MCF 10A (cell line): ENCODE measurements at regions not wholly inside any gene's neighbourhood (a gene's known extent, or its start where the extent isn't known, plus 50 kb on each side); places are given as distances from the start of the nearest gene placed in this dataset.

Experiments used
- BruUV-seq: library from RNA; stranded (reverse); fragments of 400-500 nt; replicated peaks from 2 replicates; lab custom pipeline; 2021; lab: Mats Ljungman, UMichigan
- CTCF ChIA-PET: fragments of 300-600 bp; sonication (Branson Sonifier 250); formaldehyde crosslinking; extraction: SDS; loops from one replicate; lab custom pipeline; 2021; ENCODE audit warnings: antibody characterized with exemption, inconsistent platforms; lab: Yijun Ruan, JAX
- POLR2A ChIA-PET: fragments of 300-600, 350-650 bp; sonication (Branson Sonifier 250); formaldehyde crosslinking; extraction: SDS; loops from one replicate; lab custom pipeline; 2020; ENCODE audit warnings: antibody characterized with exemption, inconsistent platforms; lab: Yijun Ruan, JAX
- DNase-seq: peaks from one replicate; pipeline ENCODE4 v3.0.0-alpha.2; 2018; ENCODE audit not compliant: unreplicated experiment
- H3K27ac Mint-ChIP-seq: one replicate; pipeline ENCODE4 v1.8.0; 2022; ENCODE audit warnings: mild to moderate bottlenecking, low read depth, mixed read lengths; ENCODE audit not compliant: unreplicated experiment
- H3K27me3 Mint-ChIP-seq: one replicate; pipeline ENCODE4 v1.8.0; 2022; ENCODE audit warnings: mixed read lengths; ENCODE audit not compliant: insufficient read depth, unreplicated experiment
- H3K36me3 Mint-ChIP-seq: one replicate; pipeline ENCODE4 v1.8.0; 2022; ENCODE audit warnings: mild to moderate bottlenecking, moderate library complexity, mixed read lengths; ENCODE audit not compliant: insufficient read depth, unreplicated experiment
- H3K4me1 Mint-ChIP-seq: one replicate; pipeline ENCODE4 v1.8.0; 2022; ENCODE audit warnings: mixed read lengths; ENCODE audit not compliant: insufficient read depth, unreplicated experiment
- H3K4me3 Mint-ChIP-seq: one replicate; pipeline ENCODE4 v1.8.0; 2022; ENCODE audit warnings: mild to moderate bottlenecking, moderate library complexity, mixed read lengths; ENCODE audit not compliant: unreplicated experiment
- H3K9me3 Mint-ChIP-seq: one replicate; pipeline ENCODE4 v1.8.0; 2022; ENCODE audit warnings: mixed read lengths; ENCODE audit not compliant: unreplicated experiment
- CTCF ChIP-seq: fragments of 200-600 bp; IDR thresholded peaks from one replicate; pipeline ENCODE4 v1.8.0; 2022; ENCODE audit warnings: antibody characterized with exemption, mild to moderate bottlenecking; ENCODE audit not compliant: unreplicated experiment
- intact Hi-C: fragments of 100-400 bp; cut with micrococcal nuclease; formaldehyde crosslinking; loops from 2 replicates; pipeline ENCODE4 v1.14.1; 2022

GRCh38 chr4:45621971-45622370 lies 501.9 kb downstream of the GABRG1 start:
- POLR2A ChIA-PET: interaction anchor here (0.6 kb wide), 1 partner anchor 42 kb away, joined by 3 read pairs; no protein-coding TSS in a partner anchor

GRCh38 chr4:45620808-45621207 lies 503.0 kb downstream of the GABRG1 start:
- ChIA-PET POLR2A (no interaction called here), CTCF (interaction anchor here (0.7 to 1.6 kb wide), 2 partner anchors 10 to 167 kb away, joined by 3 to 4 read pairs; no protein-coding TSS in a partner anchor)
- H3K27ac Mint-ChIP-seq: no peak overlapping the region
- TF ChIP-seq CTCF: no peak
- H3K27me3 Mint-ChIP-seq: no peaks in the 10 kb centered on the region
- intact Hi-C loops: no loop called here
- H3K4me1 Mint-ChIP-seq: no peaks in the 10 kb centered on the region
- BruUV-seq: no TSS peak
- H3K4me3 Mint-ChIP-seq: no peak overlapping the region
- peaks cover 7% of the 10 kb centered on the region for H3K36me3 Mint-ChIP-seq
- no peak for DNase-seq
- H3K9me3 Mint-ChIP-seq: no peaks in the 10 kb centered on the region

More at GRCh38 chr4:45621971-45622370, 501.9 kb downstream of the GABRG1 start:
- H3K36me3 Mint-ChIP-seq: peaks cover 7% of the 10 kb centered on the region
- DNase-seq: peak; percentile 75
- no peak overlapping the region for H3K27ac Mint-ChIP-seq
- no peaks in the 10 kb centered on the region for H3K4me1 Mint-ChIP-seq
- intact Hi-C loops: no loop called here
- BruUV-seq: no TSS peak
- TF ChIP-seq CTCF: no peak
- CTCF ChIA-PET: interaction anchor here (0.7 to 1.6 kb wide), 3 partner anchors 21 to 168 kb away, joined by 3 to 4 read pairs (median 4); no protein-coding TSS in a partner anchor
- H3K9me3 Mint-ChIP-seq: no peaks in the 10 kb centered on the region
- H3K4me3 Mint-ChIP-seq: no peak overlapping the region
- no peaks in the 10 kb centered on the region for H3K27me3 Mint-ChIP-seq

- H3K27me3 Mint-ChIP-seq: no peaks in the 10 kb centered on the region
- H3K36me3 Mint-ChIP-seq: no peaks in the 10 kb centered on the region
- intact Hi-C loops: no loop called here
- no TSS peak for BruUV-seq
- no peaks in the 10 kb centered on the region for H3K9me3 Mint-ChIP-seq
- H3K4me1 Mint-ChIP-seq: no peaks in the 10 kb centered on the region
- CTCF ChIA-PET: interaction anchor here (0.6 kb wide), 1 partner anchor 159 kb away, joined by 3 read pairs; no protein-coding TSS in a partner anchor
- no peak overlapping the region for H3K27ac Mint-ChIP-seq
- no peak for DNase-seq
- POLR2A ChIA-PET: no interaction called here
- no peak for TF ChIP-seq CTCF
- no peak overlapping the region for H3K4me3 Mint-ChIP-seq
These were observed 527.3 kb downstream of the GABRG1 start for GRCh38 chr4:45596379-45597101.

- Mint-ChIP-seq H3K27ac (no peak overlapping the region), H3K9me3 (no peaks in the 10 kb centered on the region), H3K4me1 (no peaks in the 10 kb centered on the region), H3K36me3 (no peaks in the 10 kb centered on the region), H3K27me3 (no peaks in the 10 kb centered on the region), H3K4me3 (no peak overlapping the region)
- ChIA-PET CTCF (no interaction called here), POLR2A (no interaction called here)
- BruUV-seq: no TSS peak
- peak; percentile 47 for DNase-seq
- no peak for TF ChIP-seq CTCF
- intact Hi-C loops: no loop called here
These were observed 543.5 kb downstream of the GABRG1 start for GRCh38 chr4:45580334-45580733.
